WTC11 (cell line): ENCODE measurements at regions not wholly inside any gene's neighbourhood (a gene's known extent, or its start where the extent isn't known, plus 50 kb on each side); places are given as distances from the start of the nearest gene placed in this dataset.
"Not testable (repeated sequence)": the region's sequence is repeated elsewhere in the genome, so short reads cannot be mapped to it uniquely, and the experiment has no call there.

Experiments used
- ATAC-seq: fragments of 200-7000 bp; cut with Tn5 transposase; 2 replicates; pipeline ENCODE4 v1.10.0; 2021; ENCODE audit warnings: mild to moderate bottlenecking, moderate library complexity
- CTCF ChIA-PET: fragments of 300-600 bp; sonication (Branson Sonifier 250); formaldehyde crosslinking; loops from one replicate; lab custom pipeline; 2021; ENCODE audit warnings: antibody characterized with exemption; lab: Charles Lee
- POLR2A ChIA-PET: fragments of 350-600 bp; sonication (Branson Sonifier 250); formaldehyde crosslinking; loops from one replicate; lab custom pipeline; 2021; ENCODE audit warnings: antibody characterized with exemption; lab: Charles Lee
- DNase-seq: peaks from one replicate; pipeline ENCODE4 v3.0.0; 2021; ENCODE audit warnings: low spot score
- H3K27ac Mint-ChIP-seq: 2 replicates; pipeline ENCODE4 v1.8.0; 2021; ENCODE audit warnings: mixed read lengths
- H3K27me3 Mint-ChIP-seq: 2 replicates; pipeline ENCODE4 v1.8.0; 2021; ENCODE audit warnings: low read depth, mild to moderate bottlenecking, moderate library complexity, mixed read lengths
- H3K36me3 Mint-ChIP-seq: 2 replicates; pipeline ENCODE4 v1.8.0; 2021; ENCODE audit warnings: mixed read lengths
- H3K4me1 Mint-ChIP-seq: 2 replicates; pipeline ENCODE4 v1.8.0; 2022; ENCODE audit warnings: mixed read lengths
- H3K4me3 Mint-ChIP-seq: 2 replicates; pipeline ENCODE4 v1.8.0; 2021; ENCODE audit warnings: mild to moderate bottlenecking, moderate library complexity, mixed read lengths
- H3K9me3 Mint-ChIP-seq: 2 replicates; pipeline ENCODE4 v1.8.0; 2021; ENCODE audit warnings: mixed read lengths
- ELF4 ChIP-seq: sonication (generic); formaldehyde crosslinking; IDR thresholded peaks from 2 replicates; pipeline ENCODE4 v1.8.1; 2022; ENCODE audit warnings: low read depth, mild to moderate bottlenecking, moderate library complexity, missing genetic modification reagents
- FOXK1 ChIP-seq: sonication (generic); formaldehyde crosslinking; IDR thresholded peaks from 2 replicates; pipeline ENCODE4 v1.8.0; 2022; ENCODE audit warnings: mild to moderate bottlenecking, moderate library complexity, missing genetic modification reagents
- FOXP1 ChIP-seq: sonication (generic); formaldehyde crosslinking; IDR thresholded peaks from 2 replicates; pipeline ENCODE4 v1.8.0; 2022; ENCODE audit warnings: missing genetic modification reagents, mild to moderate bottlenecking, moderate library complexity, borderline replicate concordance
- GABPB1 ChIP-seq: sonication (generic); formaldehyde crosslinking; IDR thresholded peaks from 2 replicates; pipeline ENCODE4 v1.8.1; 2023; ENCODE audit warnings: mild to moderate bottlenecking, missing genetic modification reagents
- IRF2 ChIP-seq: sonication (generic); formaldehyde crosslinking; IDR thresholded peaks from 2 replicates; pipeline ENCODE4 v1.8.0; 2022; ENCODE audit warnings: low read depth, missing genetic modification reagents, borderline replicate concordance
- KAT7 ChIP-seq: sonication (generic); formaldehyde crosslinking; IDR thresholded peaks from 2 replicates; pipeline ENCODE4 v1.8.1; 2023; ENCODE audit warnings: missing genetic modification reagents, mild to moderate bottlenecking, borderline replicate concordance
- NFATC4 ChIP-seq: fragments of 250-450 bp; sonication (Bioruptor Pico); IDR thresholded peaks from 2 replicates; pipeline ENCODE4 v1.9.0; 2021; ENCODE audit warnings: mild to moderate bottlenecking
- NFYB ChIP-seq: sonication (generic); formaldehyde crosslinking; conservative IDR thresholded peaks from 2 replicates; pipeline ENCODE4 v1.8.0; 2022; ENCODE audit warnings: low read depth, missing genetic modification reagents
- NR2C2 ChIP-seq: sonication (generic); formaldehyde crosslinking; IDR thresholded peaks from 2 replicates; pipeline ENCODE4 v1.8.0; 2022; ENCODE audit warnings: mild to moderate bottlenecking, missing genetic modification reagents
- NR3C1 ChIP-seq: sonication (generic); formaldehyde crosslinking; conservative IDR thresholded peaks from 2 replicates; pipeline ENCODE4 v1.8.1; 2023; ENCODE audit warnings: low read depth, mild to moderate bottlenecking, missing genetic modification reagents
- OVOL2 ChIP-seq: fragments of 250-450 bp; sonication (Bioruptor Pico); IDR thresholded peaks from 2 replicates; pipeline ENCODE4 v1.9.0; 2021; ENCODE audit warnings: mild to moderate bottlenecking, borderline replicate concordance
- PRRX2 ChIP-seq: fragments of 250-450 bp; sonication (Bioruptor Pico); IDR thresholded peaks from 2 replicates; pipeline ENCODE4 v1.8.0; 2021; ENCODE audit warnings: mild to moderate bottlenecking
- TEAD1 ChIP-seq: sonication (generic); formaldehyde crosslinking; IDR thresholded peaks from 2 replicates; pipeline ENCODE4 v1.8.0; 2022; ENCODE audit warnings: mild to moderate bottlenecking, missing genetic modification reagents
- ZNF671 ChIP-seq: fragments of 250-450 bp; sonication (Bioruptor Pico); IDR thresholded peaks from 2 replicates; pipeline ENCODE4 v1.8.0; 2021; ENCODE audit warnings: mild to moderate bottlenecking
- TF ChIP-seq, protein P1 (sequence below): sonication (generic); formaldehyde crosslinking; IDR thresholded peaks from 2 replicates; pipeline ENCODE4 v1.8.1; 2022; ENCODE audit warnings: low read depth, missing genetic modification reagents, borderline replicate concordance
- TF ChIP-seq, protein P2 (sequence below): sonication (generic); formaldehyde crosslinking; IDR thresholded peaks from 2 replicates; pipeline ENCODE4 v1.8.0; 2023; ENCODE audit warnings: missing genetic modification reagents
- TF ChIP-seq, protein P3 (sequence below): fragments of 250-450 bp; sonication (Bioruptor Pico); IDR thresholded peaks from 2 replicates; pipeline ENCODE4 v1.9.0; 2021; ENCODE audit warnings: mild to moderate bottlenecking
- TF ChIP-seq, protein P4 (sequence below): fragments of 250-450 bp; sonication (Bioruptor Pico); conservative IDR thresholded peaks from 2 replicates; pipeline ENCODE4 v1.9.0; 2021; ENCODE audit warnings: mild to moderate bottlenecking
- TF ChIP-seq, protein P5 (sequence below): fragments of 200-600 bp; IDR thresholded peaks from 2 replicates; pipeline ENCODE4 v1.8.0; 2022; ENCODE audit warnings: antibody characterized with exemption
- TF ChIP-seq, protein P6 (sequence below): sonication (generic); formaldehyde crosslinking; IDR thresholded peaks from 2 replicates; pipeline ENCODE4 v1.8.1; 2022; ENCODE audit warnings: mild to moderate bottlenecking, moderate library complexity, missing genetic modification reagents

DNA sequence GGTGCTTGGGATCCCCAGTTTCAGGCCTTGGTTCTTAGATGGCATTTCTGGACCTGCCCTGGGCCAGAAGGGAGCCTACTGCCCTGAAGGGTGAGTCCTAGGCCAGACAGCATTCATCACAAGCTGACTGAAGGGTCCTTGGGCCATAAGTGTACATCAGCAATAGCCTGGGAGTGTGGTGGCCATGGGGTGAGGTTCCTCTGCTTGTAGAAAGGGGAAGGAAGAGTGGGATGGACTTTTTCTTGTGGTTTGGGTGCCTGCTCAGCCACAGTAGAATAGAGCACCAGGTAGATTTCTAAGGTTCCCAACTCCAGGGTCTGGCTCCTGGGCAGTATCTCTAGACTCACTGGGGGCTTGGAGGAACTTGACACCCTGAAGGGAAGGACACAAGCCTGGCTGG lies 95.2 kb upstream of the PHF24 start (continued):
- no peak for TF ChIP-seq ELF4 (CRISPR knock-in tag)
- TF ChIP-seq, protein P1, sequence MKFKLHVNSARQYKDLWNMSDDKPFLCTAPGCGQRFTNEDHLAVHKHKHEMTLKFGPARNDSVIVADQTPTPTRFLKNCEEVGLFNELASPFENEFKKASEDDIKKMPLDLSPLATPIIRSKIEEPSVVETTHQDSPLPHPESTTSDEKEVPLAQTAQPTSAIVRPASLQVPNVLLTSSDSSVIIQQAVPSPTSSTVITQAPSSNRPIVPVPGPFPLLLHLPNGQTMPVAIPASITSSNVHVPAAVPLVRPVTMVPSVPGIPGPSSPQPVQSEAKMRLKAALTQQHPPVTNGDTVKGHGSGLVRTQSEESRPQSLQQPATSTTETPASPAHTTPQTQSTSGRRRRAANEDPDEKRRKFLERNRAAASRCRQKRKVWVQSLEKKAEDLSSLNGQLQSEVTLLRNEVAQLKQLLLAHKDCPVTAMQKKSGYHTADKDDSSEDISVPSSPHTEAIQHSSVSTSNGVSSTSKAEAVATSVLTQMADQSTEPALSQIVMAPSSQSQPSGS (CRISPR knock-in tag): no peak
- TF ChIP-seq, all 79 proteins: peak for 0

DNA sequence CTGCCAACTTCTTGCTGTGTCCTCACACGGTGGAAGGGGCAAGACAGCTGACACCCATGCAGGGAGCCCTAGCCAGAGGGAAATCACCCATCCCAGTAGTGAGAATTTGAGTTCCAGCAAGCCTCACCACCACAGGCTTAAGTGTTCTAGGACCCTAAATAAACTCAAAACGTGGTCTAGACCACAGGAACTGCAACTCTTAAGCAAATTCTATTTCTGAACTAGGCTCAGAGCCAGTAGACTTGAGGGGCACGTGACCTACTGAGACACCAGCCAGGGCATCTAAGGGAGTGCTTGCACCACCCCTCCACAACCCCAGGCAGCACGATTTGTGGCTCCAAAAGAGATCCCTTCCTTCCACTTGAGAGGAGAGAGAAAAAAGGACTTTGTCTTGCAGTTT lies 96.0 kb upstream of the PHF24 start:
- no peak overlapping the region for H3K27ac Mint-ChIP-seq
- CTCF ChIA-PET: no interaction called here

DNA sequence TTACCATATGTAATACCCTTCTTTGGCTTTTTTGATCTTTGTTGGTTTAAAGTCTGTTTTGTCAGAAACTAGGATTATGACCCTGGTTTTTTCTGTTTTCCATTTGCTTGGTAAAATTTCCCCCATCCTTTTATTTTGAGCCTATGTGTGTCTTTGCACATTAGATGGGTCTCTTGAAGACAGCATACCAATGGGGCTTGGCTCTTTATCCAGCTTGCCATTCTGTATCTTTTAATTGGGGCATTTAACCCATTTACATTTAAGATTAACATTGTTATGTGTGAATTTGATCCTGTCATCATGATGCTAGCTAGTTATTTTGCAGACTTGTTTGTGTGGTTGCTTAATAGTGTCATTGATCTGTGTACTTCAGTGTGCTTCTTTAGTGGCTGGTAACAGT lies 103.1 kb upstream of the PHF24 start:
- Mint-ChIP-seq H3K36me3 (peaks cover 16% of the 10 kb centered on the region), H3K9me3 (peaks cover 44% of the 10 kb centered on the region)
- H3K27ac Mint-ChIP-seq, ATAC-seq, DNase-seq, H3K4me1 Mint-ChIP-seq, H3K27me3 Mint-ChIP-seq, H3K4me3 Mint-ChIP-seq, POLR2A ChIA-PET: not testable (repeated sequence)
- CTCF ChIA-PET: interaction anchor here (2.6 kb wide), 1 partner anchor 95 kb away, joined by 6 read pairs; no protein-coding TSS in a partner anchor

More for the DNA sequence above, 96.0 kb upstream of the PHF24 start:
- Mint-ChIP-seq H3K27me3 (peaks cover 19% of the 10 kb centered on the region), H3K4me1 (no peaks in the 10 kb centered on the region), H3K36me3 (peaks cover 2% of the 10 kb centered on the region; the same call in 1 of the 2 replicates), H3K9me3 (peaks cover 40% of the 10 kb centered on the region), H3K4me3 (no peak overlapping the region)
- ATAC-seq (no peak), DNase-seq (no peak)
- POLR2A ChIA-PET: no interaction called here
- TF ChIP-seq NFATC4: no peak
- TF ChIP-seq OVOL2 (CRISPR knock-in tag): no peak
- TF ChIP-seq ZNF671 (CRISPR knock-in tag): no peak
- TF ChIP-seq KAT7: no peak
- TF ChIP-seq NR2C2 (CRISPR knock-in tag): no peak
- no peak for TF ChIP-seq NR3C1 (CRISPR knock-in tag)
- TF ChIP-seq, protein P2, sequence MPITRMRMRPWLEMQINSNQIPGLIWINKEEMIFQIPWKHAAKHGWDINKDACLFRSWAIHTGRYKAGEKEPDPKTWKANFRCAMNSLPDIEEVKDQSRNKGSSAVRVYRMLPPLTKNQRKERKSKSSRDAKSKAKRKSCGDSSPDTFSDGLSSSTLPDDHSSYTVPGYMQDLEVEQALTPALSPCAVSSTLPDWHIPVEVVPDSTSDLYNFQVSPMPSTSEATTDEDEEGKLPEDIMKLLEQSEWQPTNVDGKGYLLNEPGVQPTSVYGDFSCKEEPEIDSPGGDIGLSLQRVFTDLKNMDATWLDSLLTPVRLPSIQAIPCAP (CRISPR knock-in tag): no peak
- no peak for TF ChIP-seq FOXK1

DNA sequence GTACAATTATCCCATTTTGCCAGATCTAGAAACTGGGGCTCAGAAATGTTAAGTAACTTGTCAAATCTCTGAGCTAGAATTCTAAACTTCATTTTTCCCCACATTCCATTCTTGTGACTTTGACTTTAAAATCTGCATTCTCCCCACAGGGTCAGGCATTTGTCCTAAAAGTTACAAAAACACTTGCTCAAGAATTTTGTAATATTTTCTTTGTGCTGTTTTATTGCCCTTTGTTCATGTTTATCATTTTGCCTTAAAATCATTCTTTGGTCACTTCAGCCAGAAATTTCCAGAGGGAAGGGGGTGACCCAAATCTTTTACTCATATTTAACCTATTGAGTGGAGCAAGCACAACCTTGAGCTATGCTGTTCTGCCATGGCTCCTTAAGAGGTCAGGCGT lies 120.1 kb upstream of the CCL21 start:
- CTCF ChIA-PET: interaction anchor here (0.9 to 1.7 kb wide), 3 partner anchors 69 to 129 kb away, joined by 3 to 5 read pairs (median 3); no protein-coding TSS in a partner anchor
- TF ChIP-seq PRRX2 (CRISPR knock-in tag) (no peak), ZNF671 (CRISPR knock-in tag) (no peak), FOXP1 (no peak), IRF2 (CRISPR knock-in tag) (no peak), NFYB (no peak), GABPB1 (CRISPR knock-in tag) (no peak), TEAD1 (no peak), NR3C1 (CRISPR knock-in tag) (no peak)
- TF ChIP-seq, protein P3, sequence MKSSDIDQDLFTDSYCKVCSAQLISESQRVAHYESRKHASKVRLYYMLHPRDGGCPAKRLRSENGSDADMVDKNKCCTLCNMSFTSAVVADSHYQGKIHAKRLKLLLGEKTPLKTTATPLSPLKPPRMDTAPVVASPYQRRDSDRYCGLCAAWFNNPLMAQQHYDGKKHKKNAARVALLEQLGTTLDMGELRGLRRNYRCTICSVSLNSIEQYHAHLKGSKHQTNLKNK: no peak
- TF ChIP-seq, protein P4, sequence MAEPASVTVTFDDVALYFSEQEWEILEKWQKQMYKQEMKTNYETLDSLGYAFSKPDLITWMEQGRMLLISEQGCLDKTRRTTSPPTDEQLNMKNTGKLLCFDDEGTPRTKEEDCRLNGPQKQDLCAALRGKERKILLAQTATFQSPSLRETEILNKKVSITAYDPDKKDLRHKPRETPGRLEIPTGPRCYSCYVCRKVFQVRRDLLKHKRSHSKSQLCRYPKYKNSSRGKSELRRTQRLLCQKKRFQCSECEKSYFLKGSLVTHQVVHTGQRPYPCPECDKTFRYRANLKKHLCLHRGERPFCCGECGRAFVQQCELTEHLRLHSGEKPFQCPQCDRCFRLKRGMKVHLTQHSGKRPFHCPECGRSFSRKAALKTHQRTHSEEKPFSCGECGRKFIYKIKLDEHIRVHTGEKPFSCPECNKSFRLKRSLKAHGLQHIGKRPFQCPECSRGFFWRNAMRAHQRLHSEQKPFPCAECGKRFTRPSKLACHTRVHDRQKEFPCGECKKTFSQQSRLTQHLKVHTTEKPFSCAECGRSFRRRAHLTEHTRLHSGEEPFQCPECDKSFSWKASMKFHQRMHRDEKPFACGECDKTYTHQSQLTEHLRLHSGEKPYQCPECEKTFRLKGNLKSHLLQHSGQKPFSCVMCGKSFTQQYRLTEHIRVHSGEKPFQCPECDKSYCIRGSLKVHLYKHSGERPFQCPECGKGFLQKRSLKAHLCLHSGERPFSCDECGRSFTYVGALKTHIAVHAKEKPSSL (CRISPR knock-in tag): no peak
- TF ChIP-seq, protein P5, sequence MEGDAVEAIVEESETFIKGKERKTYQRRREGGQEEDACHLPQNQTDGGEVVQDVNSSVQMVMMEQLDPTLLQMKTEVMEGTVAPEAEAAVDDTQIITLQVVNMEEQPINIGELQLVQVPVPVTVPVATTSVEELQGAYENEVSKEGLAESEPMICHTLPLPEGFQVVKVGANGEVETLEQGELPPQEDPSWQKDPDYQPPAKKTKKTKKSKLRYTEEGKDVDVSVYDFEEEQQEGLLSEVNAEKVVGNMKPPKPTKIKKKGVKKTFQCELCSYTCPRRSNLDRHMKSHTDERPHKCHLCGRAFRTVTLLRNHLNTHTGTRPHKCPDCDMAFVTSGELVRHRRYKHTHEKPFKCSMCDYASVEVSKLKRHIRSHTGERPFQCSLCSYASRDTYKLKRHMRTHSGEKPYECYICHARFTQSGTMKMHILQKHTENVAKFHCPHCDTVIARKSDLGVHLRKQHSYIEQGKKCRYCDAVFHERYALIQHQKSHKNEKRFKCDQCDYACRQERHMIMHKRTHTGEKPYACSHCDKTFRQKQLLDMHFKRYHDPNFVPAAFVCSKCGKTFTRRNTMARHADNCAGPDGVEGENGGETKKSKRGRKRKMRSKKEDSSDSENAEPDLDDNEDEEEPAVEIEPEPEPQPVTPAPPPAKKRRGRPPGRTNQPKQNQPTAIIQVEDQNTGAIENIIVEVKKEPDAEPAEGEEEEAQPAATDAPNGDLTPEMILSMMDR: no peak
- TF ChIP-seq, protein P6, sequence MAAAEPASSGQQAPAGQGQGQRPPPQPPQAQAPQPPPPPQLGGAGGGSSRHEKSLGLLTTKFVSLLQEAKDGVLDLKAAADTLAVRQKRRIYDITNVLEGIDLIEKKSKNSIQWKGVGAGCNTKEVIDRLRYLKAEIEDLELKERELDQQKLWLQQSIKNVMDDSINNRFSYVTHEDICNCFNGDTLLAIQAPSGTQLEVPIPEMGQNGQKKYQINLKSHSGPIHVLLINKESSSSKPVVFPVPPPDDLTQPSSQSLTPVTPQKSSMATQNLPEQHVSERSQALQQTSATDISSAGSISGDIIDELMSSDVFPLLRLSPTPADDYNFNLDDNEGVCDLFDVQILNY (CRISPR knock-in tag): no peak
- TF ChIP-seq, protein P1 (CRISPR knock-in tag): no peak

More for the DNA sequence above, 120.1 kb upstream of the CCL21 start:
- ATAC-seq: no peak
- Mint-ChIP-seq H3K27me3 (peaks cover 5% of the 10 kb centered on the region), H3K4me1 (no peaks in the 10 kb centered on the region), H3K4me3 (no peak overlapping the region), H3K9me3 (no peaks in the 10 kb centered on the region), H3K36me3 (no peaks in the 10 kb centered on the region), H3K27ac (no peak overlapping the region)
- DNase-seq: no peak
- POLR2A ChIA-PET: no interaction called here
